ENCODE measurements at regions not wholly inside any gene's neighbourhood (a gene's known extent, or its start where the extent isn't known, plus 50 kb on each side); places are given as distances from the start of the nearest gene placed in this dataset.

DNA sequence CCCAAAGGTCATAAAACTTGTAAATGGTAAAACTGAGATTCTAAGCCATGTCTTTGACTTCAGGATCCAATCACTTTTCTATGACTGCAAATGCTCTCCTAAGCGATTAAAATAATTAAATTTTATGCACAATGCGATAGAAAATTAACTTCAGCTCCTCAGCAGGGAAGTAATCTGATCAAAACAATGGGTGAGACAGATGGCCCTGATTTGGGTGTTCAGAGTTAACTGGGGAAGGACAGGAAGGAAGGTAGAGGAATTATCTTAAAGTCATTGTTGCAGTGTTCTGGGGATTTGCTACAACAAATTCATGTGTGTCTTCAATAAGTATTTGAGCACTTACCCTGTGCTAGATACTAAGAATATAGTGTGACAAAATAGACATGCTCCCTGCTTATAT is 446.0 kb upstream of the MEX3C start:
- Histone ChIP-seq H3K36me3 (replicated peaks in 1 of 2; ENCODE audit: control insufficient read depth in 1 of 2, insufficient read depth in 2 of 2, low read length in 1 of 2) (no peaks in the 10 kb centered on the region), H3K27ac (ENCODE audit: low read depth in 2 of 2, low read length in 1 of 2) (no peak overlapping the region), H3K4me2 (no peak overlapping the region), H3K9me2 (no peaks in the 10 kb centered on the region), H4K20me1 (ENCODE audit: insufficient read depth) (no peaks in the 10 kb centered on the region), H3K9ac (no peak overlapping the region), H3K4me3 (ENCODE audit: low read depth in 2 of 2, low read length in 1 of 2) (no peak overlapping the region), H3K79me2 (ENCODE audit: insufficient read depth) (no peaks in the 10 kb centered on the region), H3K4me1 (ENCODE audit: control insufficient read depth in 1 of 2, insufficient read depth in 2 of 2, low read depth in 1 of 2, low read length in 1 of 2) (peaks cover 0 to 5% of the 10 kb centered on the region in 2 experiments; a peak in 3 of 4 replicates), H3K9me3 (no peaks in the 10 kb centered on the region), H3K27me3 (ENCODE audit: insufficient read depth) (no peaks in the 10 kb centered on the region; the same call in 1 of the 2 replicates), H2AFZ (ENCODE audit: low read depth) (no peak overlapping the region), H3F3A (replicated peaks; ENCODE audit: insufficient read depth) (no peaks in the 10 kb centered on the region)
- ChIA-PET POLR2A (no interaction called here), CTCF (interaction anchor here (2.0 kb wide), 1 partner anchor 22 kb away, joined by 7 read pairs; no protein-coding TSS in a partner anchor)
- no peak for DNase-seq
- 10% methylated on average over 2 of the region's 2 CpGs for WGBS (ENCODE audit: low lambda C conversion rate)
- TF ChIP-seq TEAD4 (IDR thresholded peaks at IDR 0.05; ENCODE audit: borderline replicate concordance, insufficient read depth) (no peak), GATA2 (CRISPR knock-in tag; IDR thresholded peaks at IDR 0.05) (peak; percentile 63), MEF2A (IDR thresholded peaks at IDR 0.05; ENCODE audit: borderline replicate concordance, low read depth) (no peak)
- TF ChIP-seq, protein P1, sequence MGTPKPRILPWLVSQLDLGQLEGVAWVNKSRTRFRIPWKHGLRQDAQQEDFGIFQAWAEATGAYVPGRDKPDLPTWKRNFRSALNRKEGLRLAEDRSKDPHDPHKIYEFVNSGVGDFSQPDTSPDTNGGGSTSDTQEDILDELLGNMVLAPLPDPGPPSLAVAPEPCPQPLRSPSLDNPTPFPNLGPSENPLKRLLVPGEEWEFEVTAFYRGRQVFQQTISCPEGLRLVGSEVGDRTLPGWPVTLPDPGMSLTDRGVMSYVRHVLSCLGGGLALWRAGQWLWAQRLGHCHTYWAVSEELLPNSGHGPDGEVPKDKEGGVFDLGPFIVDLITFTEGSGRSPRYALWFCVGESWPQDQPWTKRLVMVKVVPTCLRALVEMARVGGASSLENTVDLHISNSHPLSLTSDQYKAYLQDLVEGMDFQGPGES (IDR thresholded peaks at IDR 0.05; ENCODE audit: low read depth, low read length): no peak

DNA sequence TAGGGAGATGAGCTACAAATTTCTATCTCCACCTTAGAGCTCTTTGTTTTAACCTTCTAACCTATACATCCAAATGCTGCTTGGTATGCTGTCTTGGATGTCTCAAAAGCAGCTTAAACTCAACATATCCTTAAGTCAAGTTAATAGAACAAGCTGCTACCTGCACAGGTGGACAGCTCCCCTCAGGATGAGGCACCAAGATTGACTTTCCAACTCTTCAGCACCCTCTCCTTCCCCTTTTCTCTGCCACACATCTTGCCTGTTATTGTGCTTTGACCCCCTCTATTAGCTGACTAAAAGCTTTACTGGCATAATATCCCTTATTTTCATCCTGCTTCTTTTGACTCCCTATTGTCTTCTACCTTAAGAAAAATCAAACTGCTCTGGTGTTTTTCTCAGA is 448.1 kb upstream of the MEX3C start:
- H3K36me3 ChIP-seq (replicated peaks in 1 of 2; ENCODE audit: control insufficient read depth in 1 of 2, insufficient read depth in 2 of 2, low read length in 1 of 2): no peaks in the 10 kb centered on the region
- H3K9me3 ChIP-seq: no peaks in the 10 kb centered on the region
- ChIA-PET POLR2A (no interaction called here), CTCF (interaction anchor here (1.4 kb wide), 1 partner anchor 19 kb away, joined by 3 read pairs; no protein-coding TSS in a partner anchor)
- H3K27ac ChIP-seq (ENCODE audit: low read depth in 2 of 2, low read length in 1 of 2): no peak overlapping the region
- no peaks in the 10 kb centered on the region for H3F3A ChIP-seq (replicated peaks; ENCODE audit: insufficient read depth)
- H2AFZ ChIP-seq (ENCODE audit: low read depth): no peak overlapping the region
- H3K27me3 ChIP-seq (ENCODE audit: insufficient read depth): no peaks in the 10 kb centered on the region; the same call in 1 of the 2 replicates
- H3K4me2 ChIP-seq: no peak overlapping the region
- no peaks in the 10 kb centered on the region for H3K79me2 ChIP-seq (ENCODE audit: insufficient read depth)
- no peaks in the 10 kb centered on the region for H4K20me1 ChIP-seq (ENCODE audit: insufficient read depth)
- no peak overlapping the region for H3K4me3 ChIP-seq (ENCODE audit: low read depth in 2 of 2, low read length in 1 of 2)
- no peak for DNase-seq
- no peaks in the 10 kb centered on the region for H3K9me2 ChIP-seq
- no peak overlapping the region for H3K9ac ChIP-seq
- TF ChIP-seq NFIC (IDR thresholded peaks at IDR 0.05; ENCODE audit: borderline replicate concordance): no peak
- TF ChIP-seq FOSL2 (IDR thresholded peaks at IDR 0.05; ENCODE audit: borderline replicate concordance, low read depth): no peak
- TF ChIP-seq FOXJ3 (CRISPR knock-in tag; IDR thresholded peaks at IDR 0.05): no peak
- TF ChIP-seq SIN3A (IDR thresholded peaks at IDR 0.05; ENCODE audit: borderline replicate concordance, low read depth, low read length): no peak
- TF ChIP-seq CHD2 (IDR thresholded peaks at IDR 0.05; ENCODE audit: low read length, partially characterized antibody): no peak
- TF ChIP-seq RCOR1 (IDR thresholded peaks at IDR 0.05; ENCODE audit: low read length): no peak
- no peak for TF ChIP-seq EP300 (IDR thresholded peaks at IDR 0.05; ENCODE audit: borderline replicate concordance in 1 of 2, low read depth in 1 of 2, low read length in 1 of 2)
- TF ChIP-seq, protein P2, sequence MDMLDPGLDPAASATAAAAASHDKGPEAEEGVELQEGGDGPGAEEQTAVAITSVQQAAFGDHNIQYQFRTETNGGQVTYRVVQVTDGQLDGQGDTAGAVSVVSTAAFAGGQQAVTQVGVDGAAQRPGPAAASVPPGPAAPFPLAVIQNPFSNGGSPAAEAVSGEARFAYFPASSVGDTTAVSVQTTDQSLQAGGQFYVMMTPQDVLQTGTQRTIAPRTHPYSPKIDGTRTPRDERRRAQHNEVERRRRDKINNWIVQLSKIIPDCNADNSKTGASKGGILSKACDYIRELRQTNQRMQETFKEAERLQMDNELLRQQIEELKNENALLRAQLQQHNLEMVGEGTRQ (IDR thresholded peaks at IDR 0.05; ENCODE audit: borderline replicate concordance, low read depth, low read length): no peak
- no peak for TF ChIP-seq RAD21 (IDR thresholded peaks at IDR 0.05; ENCODE audit: low read length)
- TF ChIP-seq MXI1 (IDR thresholded peaks at IDR 0.05; ENCODE audit: low read depth, low read length): no peak
- no peak for TF ChIP-seq GABPA (IDR thresholded peaks at IDR 0.05; ENCODE audit: low read depth)
- no peak for TF ChIP-seq JUND (IDR thresholded peaks at IDR 0.05)
- TF ChIP-seq YY1 (IDR thresholded peaks at IDR 0.05; ENCODE audit: low read depth): no peak
- no peak for TF ChIP-seq NRF1 (IDR thresholded peaks at IDR 0.05; ENCODE audit: low read depth, low read length)
- TF ChIP-seq TCF12 (IDR thresholded peaks at IDR 0.05): no peak
- TF ChIP-seq, protein P3, sequence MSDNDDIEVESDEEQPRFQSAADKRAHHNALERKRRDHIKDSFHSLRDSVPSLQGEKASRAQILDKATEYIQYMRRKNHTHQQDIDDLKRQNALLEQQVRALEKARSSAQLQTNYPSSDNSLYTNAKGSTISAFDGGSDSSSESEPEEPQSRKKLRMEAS (IDR thresholded peaks at IDR 0.05; ENCODE audit: low read depth): no peak
- TF ChIP-seq RFX5 (IDR thresholded peaks at IDR 0.05; ENCODE audit: low read length): no peak
- TF ChIP-seq, protein P1 (IDR thresholded peaks at IDR 0.05; ENCODE audit: low read depth, low read length): no peak
- H3K4me1 ChIP-seq (ENCODE audit: control insufficient read depth in 1 of 2, insufficient read depth in 2 of 2, low read depth in 1 of 2, low read length in 1 of 2): peaks cover 0 to 5% of the 10 kb centered on the region in 2 experiments; a peak in 3 of 4 replicates

Measured in SK-N-SH (cell line).